ENCODE measurements at regions not wholly inside any gene's neighbourhood (a gene's known extent, or its start where the extent isn't known, plus 50 kb on each side); places are given as distances from the start of the nearest gene placed in this dataset.

GRCh38 chr7:88523645-88524044, 217.0 kb upstream of the STEAP4 start:
- no peak for DNase-seq

GRCh38 chr7:88522771-88523293, 216.1 kb upstream of the STEAP4 start:
- H3K9me3 ChIP-seq, result peaks cover 0 to 7% (median 0%) of the 10 kb centered on the region in 3 donors
- intact Hi-C loops (cut with DNase I), result no loop called here
- 39% methylated on average over 2 of the region's 2 CpGs for WGBS, 2 donors

More at GRCh38 chr7:88523645-88524044, 217.0 kb upstream of the STEAP4 start:
- Histone ChIP-seq H3K9me3 (peaks cover 0 to 7% (median 0%) of the 10 kb centered on the region in 3 donors), H3K27ac (no peak overlapping the region), H3K27me3 (no peaks in the 10 kb centered on the region), H3K36me3 (no peaks in the 10 kb centered on the region), H3K4me3 (no peak overlapping the region), H3K4me1 (no peaks in the 10 kb centered on the region)
- no peak for TF ChIP-seq POLR2A (IDR thresholded peaks at IDR 0.05)
- TF ChIP-seq, protein P1, sequence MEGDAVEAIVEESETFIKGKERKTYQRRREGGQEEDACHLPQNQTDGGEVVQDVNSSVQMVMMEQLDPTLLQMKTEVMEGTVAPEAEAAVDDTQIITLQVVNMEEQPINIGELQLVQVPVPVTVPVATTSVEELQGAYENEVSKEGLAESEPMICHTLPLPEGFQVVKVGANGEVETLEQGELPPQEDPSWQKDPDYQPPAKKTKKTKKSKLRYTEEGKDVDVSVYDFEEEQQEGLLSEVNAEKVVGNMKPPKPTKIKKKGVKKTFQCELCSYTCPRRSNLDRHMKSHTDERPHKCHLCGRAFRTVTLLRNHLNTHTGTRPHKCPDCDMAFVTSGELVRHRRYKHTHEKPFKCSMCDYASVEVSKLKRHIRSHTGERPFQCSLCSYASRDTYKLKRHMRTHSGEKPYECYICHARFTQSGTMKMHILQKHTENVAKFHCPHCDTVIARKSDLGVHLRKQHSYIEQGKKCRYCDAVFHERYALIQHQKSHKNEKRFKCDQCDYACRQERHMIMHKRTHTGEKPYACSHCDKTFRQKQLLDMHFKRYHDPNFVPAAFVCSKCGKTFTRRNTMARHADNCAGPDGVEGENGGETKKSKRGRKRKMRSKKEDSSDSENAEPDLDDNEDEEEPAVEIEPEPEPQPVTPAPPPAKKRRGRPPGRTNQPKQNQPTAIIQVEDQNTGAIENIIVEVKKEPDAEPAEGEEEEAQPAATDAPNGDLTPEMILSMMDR (IDR thresholded peaks at IDR 0.05), result no peak
- 50 to 56% methylated on average over 3 of the region's 3 CpGs for WGBS, 2 donors
- intact Hi-C loops (cut with DNase I), result no loop called here

DNA sequence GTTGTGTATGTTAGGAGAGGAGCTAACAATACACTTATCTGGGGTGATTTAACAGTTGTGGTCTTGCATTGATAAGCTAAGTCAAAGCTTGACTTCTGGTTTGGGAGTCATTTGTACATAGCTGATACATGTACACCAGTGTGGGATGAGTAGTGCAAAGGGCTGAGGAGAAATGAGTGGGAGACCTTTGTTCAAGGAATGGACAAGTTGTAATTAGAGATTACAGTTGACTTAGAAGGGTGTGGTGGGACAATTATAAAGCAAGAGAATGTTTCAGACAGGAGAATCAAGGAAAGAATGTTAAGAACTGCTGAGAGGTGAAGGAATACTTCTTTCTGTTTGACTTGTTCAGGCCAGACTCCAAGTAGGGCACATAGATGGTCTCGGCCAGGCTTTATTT, 209.7 kb upstream of the STEAP4 start:
- 72 to 82% methylated on average over 1 of the region's 1 CpG for WGBS, 2 donors
- H3K4me3 ChIP-seq, result no peak overlapping the region
- H3K27ac ChIP-seq, result no peak overlapping the region
- no peaks in the 10 kb centered on the region for H3K9me3 ChIP-seq
- no peaks in the 10 kb centered on the region for H3K27me3 ChIP-seq
- TF ChIP-seq, protein P1 (IDR thresholded peaks at IDR 0.05), result no peak
- no peak for TF ChIP-seq POLR2A (IDR thresholded peaks at IDR 0.05)
- intact Hi-C loops (cut with DNase I), result no loop called here
- no peak for DNase-seq
- no peaks in the 10 kb centered on the region for H3K36me3 ChIP-seq
- H3K4me1 ChIP-seq, result no peaks in the 10 kb centered on the region

More at GRCh38 chr7:88522771-88523293, 216.1 kb upstream of the STEAP4 start:
- Histone ChIP-seq H3K36me3 (no peaks in the 10 kb centered on the region), H3K4me1 (no peaks in the 10 kb centered on the region), H3K27me3 (no peaks in the 10 kb centered on the region), H3K4me3 (no peak overlapping the region), H3K27ac (no peak overlapping the region)
- TF ChIP-seq, protein P1 (IDR thresholded peaks at IDR 0.05), result no peak
- TF ChIP-seq POLR2A (IDR thresholded peaks at IDR 0.05), result no peak
- DNase-seq, result no peak

DNA sequence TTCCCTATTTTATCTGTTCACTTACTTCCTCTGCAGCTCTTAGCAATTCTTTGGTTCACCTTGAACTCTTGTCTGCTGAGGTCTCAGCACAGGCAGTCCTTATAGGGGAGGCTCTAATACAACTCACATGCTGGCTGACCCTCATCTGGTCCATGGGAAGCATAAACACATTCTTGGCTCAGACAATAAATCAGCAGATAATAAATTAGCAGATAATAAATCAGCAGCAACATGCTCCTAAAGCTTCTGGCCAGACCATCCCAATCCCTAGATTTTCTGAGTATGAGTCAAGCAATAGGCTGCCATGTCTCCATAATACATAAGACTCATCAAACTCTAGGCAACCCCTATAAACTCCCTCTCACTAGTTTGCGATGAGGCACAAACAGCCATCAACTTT, 208.6 kb upstream of the STEAP4 start:
- TF ChIP-seq, protein P1 (IDR thresholded peaks at IDR 0.05), result no peak
- TF ChIP-seq POLR2A (IDR thresholded peaks at IDR 0.05), result no peak
- intact Hi-C loops (cut with DNase I), result no loop called here
- no peaks in the 10 kb centered on the region for H3K4me1 ChIP-seq
- peaks cover 0 to 7% (median 0%) of the 10 kb centered on the region in 3 donors for H3K9me3 ChIP-seq
- 65 to 69% methylated on average over 1 of the region's 1 CpG for WGBS, 2 donors
- DNase-seq, result no peak
- no peak overlapping the region for H3K4me3 ChIP-seq
- H3K27ac ChIP-seq, result no peak overlapping the region
- no peaks in the 10 kb centered on the region for H3K36me3 ChIP-seq
- no peaks in the 10 kb centered on the region for H3K27me3 ChIP-seq

GRCh38 chr7:88509341-88509740, 202.6 kb upstream of the STEAP4 start:
- H3K27me3 ChIP-seq, result no peaks in the 10 kb centered on the region
- no peak for DNase-seq
- H3K9me3 ChIP-seq, result peaks cover 0 to 7% (median 0%) of the 10 kb centered on the region in 3 donors
- H3K27ac ChIP-seq, result no peak overlapping the region
- H3K36me3 ChIP-seq, result no peaks in the 10 kb centered on the region
- intact Hi-C loops (cut with DNase I), result no loop called here
- no peak overlapping the region for H3K4me3 ChIP-seq
- H3K4me1 ChIP-seq, result no peaks in the 10 kb centered on the region
- TF ChIP-seq, protein P1 (IDR thresholded peaks at IDR 0.05), result no peak
- no peak for TF ChIP-seq POLR2A (IDR thresholded peaks at IDR 0.05)

Data from esophagus squamous epithelium (tissue), 5 donors.